Gastrocnemius medialis (tissue), 4 donors: ENCODE measurements at regions not wholly inside any gene's neighbourhood (a gene's known extent, or its start where the extent isn't known, plus 50 kb on each side); places are given as distances from the start of the nearest gene placed in this dataset.

Source experiments
- POLR2A ChIP-seq, 2 donors: fragments of 450-650 bp; IDR thresholded peaks; one replicate each; pipeline ENCODE4 v1.6.1; 2017; ENCODE audit warnings: antibody characterized with exemption in 2 of 2, mild to moderate bottlenecking in 2 of 2, moderate library complexity in 2 of 2
- TF ChIP-seq, protein P1 (sequence below), 5 experiments: fragments of 450-650 bp in 3 of 5; fragments of 200-600 bp in 2 of 5; sonication (generic) in 2 of 5; IDR thresholded peaks in 4 of 5; conservative IDR thresholded peaks in 1 of 5; 1 replicate in 4 of 5; 2 replicates in 1 of 5; pipeline ENCODE4 v1.5.1; 2016 to 2019; ENCODE audit warnings: antibody characterized with exemption in 5 of 5, mild to moderate bottlenecking in 3 of 5, moderate library complexity in 3 of 5

DNA sequence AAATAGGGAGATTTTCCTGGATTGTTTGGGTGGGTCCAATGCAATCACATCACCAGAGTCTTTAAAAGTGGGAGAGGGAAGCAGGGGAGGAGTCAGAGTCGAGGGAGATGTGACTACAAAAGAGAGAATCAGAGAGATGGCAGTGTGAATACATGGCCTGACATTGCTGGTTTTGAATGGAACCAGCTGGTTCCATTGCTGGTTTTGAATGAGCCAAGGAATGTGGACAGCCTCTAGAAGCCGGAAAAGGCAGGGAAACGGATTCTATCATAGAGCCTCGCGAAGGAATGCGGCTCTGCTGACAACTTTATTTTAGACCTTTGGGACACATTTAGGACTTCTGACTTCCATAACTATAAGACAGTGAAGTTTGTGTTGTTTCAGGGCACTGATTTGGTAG, 627.0 kb upstream of the HTR2C start:
- TF ChIP-seq, protein P1, sequence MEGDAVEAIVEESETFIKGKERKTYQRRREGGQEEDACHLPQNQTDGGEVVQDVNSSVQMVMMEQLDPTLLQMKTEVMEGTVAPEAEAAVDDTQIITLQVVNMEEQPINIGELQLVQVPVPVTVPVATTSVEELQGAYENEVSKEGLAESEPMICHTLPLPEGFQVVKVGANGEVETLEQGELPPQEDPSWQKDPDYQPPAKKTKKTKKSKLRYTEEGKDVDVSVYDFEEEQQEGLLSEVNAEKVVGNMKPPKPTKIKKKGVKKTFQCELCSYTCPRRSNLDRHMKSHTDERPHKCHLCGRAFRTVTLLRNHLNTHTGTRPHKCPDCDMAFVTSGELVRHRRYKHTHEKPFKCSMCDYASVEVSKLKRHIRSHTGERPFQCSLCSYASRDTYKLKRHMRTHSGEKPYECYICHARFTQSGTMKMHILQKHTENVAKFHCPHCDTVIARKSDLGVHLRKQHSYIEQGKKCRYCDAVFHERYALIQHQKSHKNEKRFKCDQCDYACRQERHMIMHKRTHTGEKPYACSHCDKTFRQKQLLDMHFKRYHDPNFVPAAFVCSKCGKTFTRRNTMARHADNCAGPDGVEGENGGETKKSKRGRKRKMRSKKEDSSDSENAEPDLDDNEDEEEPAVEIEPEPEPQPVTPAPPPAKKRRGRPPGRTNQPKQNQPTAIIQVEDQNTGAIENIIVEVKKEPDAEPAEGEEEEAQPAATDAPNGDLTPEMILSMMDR (IDR thresholded peaks at IDR 0.05 in 4 of 5, conservative IDR thresholded peaks at IDR 0.05 in 1 of 5) = no peak
- TF ChIP-seq POLR2A (IDR thresholded peaks at IDR 0.05) = no peak
